ENCODE measurements at regions not wholly inside any gene's neighbourhood (a gene's known extent, or its start where the extent isn't known, plus 50 kb on each side); places are given as distances from the start of the nearest gene placed in this dataset.

DNA sequence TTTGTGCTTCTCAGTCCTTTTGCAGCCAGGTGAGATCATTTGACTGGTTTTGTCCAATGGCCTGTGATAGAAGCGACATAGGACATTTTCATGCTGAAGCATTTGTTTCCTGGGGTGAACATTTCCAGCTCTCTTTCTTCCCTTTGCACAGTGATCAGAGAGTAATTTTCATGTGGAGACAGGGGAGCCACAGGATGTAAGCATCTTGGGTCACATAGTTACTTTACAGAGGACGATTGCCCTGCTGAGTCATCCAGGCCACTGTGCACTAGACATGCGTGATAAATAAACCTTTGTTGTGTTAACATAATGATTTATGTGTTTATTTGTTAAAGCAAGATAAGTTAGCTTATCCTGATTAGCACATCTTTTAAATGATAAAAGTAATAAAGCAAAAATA lies 263.5 kb upstream of the CCDC179 start:
- H3K27ac Mint-ChIP-seq: no peak overlapping the region
- DNase-seq: no peak
- H3K36me3 Mint-ChIP-seq: no peaks in the 10 kb centered on the region
- intact Hi-C loops (cut with micrococcal nuclease): no loop called here
- no peaks in the 10 kb centered on the region for H3K27me3 Mint-ChIP-seq
- H3K4me3 Mint-ChIP-seq: no peak overlapping the region
- ChIA-PET CTCF (no interaction called here), POLR2A (no interaction called here)
- H3K9me3 Mint-ChIP-seq: peaks cover 12% of the 10 kb centered on the region
- no peaks in the 10 kb centered on the region for H3K4me1 Mint-ChIP-seq (ENCODE audit: low read depth)

GRCh38 chr11:23124249-23124648 lies 264.0 kb upstream of the CCDC179 start:
- Mint-ChIP-seq H3K27ac (no peak overlapping the region), H3K36me3 (no peaks in the 10 kb centered on the region), H3K27me3 (no peaks in the 10 kb centered on the region), H3K4me3 (no peak overlapping the region), H3K4me1 (ENCODE audit: low read depth) (no peaks in the 10 kb centered on the region), H3K9me3 (peaks cover 13% of the 10 kb centered on the region)
- POLR2A ChIA-PET: no interaction called here
- no peak for DNase-seq
- CTCF ChIA-PET: no interaction called here
- intact Hi-C loops (cut with micrococcal nuclease): no loop called here

GRCh38 chr11:23124996-23125395 lies 264.7 kb upstream of the CCDC179 start:
- no peak overlapping the region for H3K27ac Mint-ChIP-seq
- H3K36me3 Mint-ChIP-seq: no peaks in the 10 kb centered on the region
- no peaks in the 10 kb centered on the region for H3K4me1 Mint-ChIP-seq (ENCODE audit: low read depth)
- peaks cover 12% of the 10 kb centered on the region for H3K9me3 Mint-ChIP-seq
- ChIA-PET CTCF (no interaction called here), POLR2A (no interaction called here)
- intact Hi-C loops (cut with micrococcal nuclease): no loop called here
- no peaks in the 10 kb centered on the region for H3K27me3 Mint-ChIP-seq
- no peak for DNase-seq
- H3K4me3 Mint-ChIP-seq: no peak overlapping the region

GRCh38 chr11:23127706-23128105 lies 267.4 kb upstream of the CCDC179 start:
- ChIA-PET CTCF (no interaction called here), POLR2A (no interaction called here)
- H3K9me3 Mint-ChIP-seq: peaks cover 30% of the 10 kb centered on the region
- H3K4me1 Mint-ChIP-seq (ENCODE audit: low read depth): no peaks in the 10 kb centered on the region
- no peaks in the 10 kb centered on the region for H3K27me3 Mint-ChIP-seq
- no peak overlapping the region for H3K27ac Mint-ChIP-seq
- no peak overlapping the region for H3K4me3 Mint-ChIP-seq
- DNase-seq: no peak
- intact Hi-C loops (cut with micrococcal nuclease): no loop called here
- no peaks in the 10 kb centered on the region for H3K36me3 Mint-ChIP-seq

DNA sequence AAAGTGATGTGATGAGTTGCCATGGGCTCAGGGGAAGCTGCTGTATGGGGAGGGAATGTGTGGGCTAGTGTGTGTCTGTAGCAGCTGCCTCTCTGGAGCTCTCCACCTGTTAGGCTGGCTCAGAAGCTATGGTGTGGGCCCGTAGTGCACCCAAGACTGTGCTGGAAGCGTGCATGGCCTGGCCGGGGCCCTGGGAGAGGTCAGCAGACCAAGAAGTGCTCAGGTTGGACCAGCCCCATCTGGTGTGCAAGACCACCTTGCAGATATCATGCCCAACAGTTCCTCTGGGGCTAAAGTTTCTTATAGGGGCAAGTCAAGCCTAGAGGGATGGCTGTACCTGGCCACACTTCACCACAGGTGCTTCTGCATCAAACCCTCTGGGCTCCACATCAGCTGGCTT lies 274.4 kb upstream of the CCDC179 start:
- Mint-ChIP-seq H3K27me3 (no peaks in the 10 kb centered on the region), H3K9me3 (peaks cover 30% of the 10 kb centered on the region), H3K36me3 (no peaks in the 10 kb centered on the region), H3K4me1 (ENCODE audit: low read depth) (no peaks in the 10 kb centered on the region), H3K27ac (no peak overlapping the region), H3K4me3 (no peak overlapping the region)
- intact Hi-C loops (cut with micrococcal nuclease): no loop called here
- no peak for DNase-seq
- ChIA-PET CTCF (no interaction called here), POLR2A (no interaction called here)

GRCh38 chr11:23138761-23139160 lies 278.5 kb upstream of the CCDC179 start:
- Mint-ChIP-seq H3K9me3 (peaks cover 6% of the 10 kb centered on the region), H3K27ac (no peak overlapping the region), H3K4me1 (ENCODE audit: low read depth) (no peaks in the 10 kb centered on the region), H3K4me3 (no peak overlapping the region), H3K36me3 (no peaks in the 10 kb centered on the region), H3K27me3 (no peaks in the 10 kb centered on the region)
- POLR2A ChIA-PET: no interaction called here
- intact Hi-C loops (cut with micrococcal nuclease): no loop called here
- CTCF ChIA-PET: no interaction called here
- DNase-seq: no peak

DNA sequence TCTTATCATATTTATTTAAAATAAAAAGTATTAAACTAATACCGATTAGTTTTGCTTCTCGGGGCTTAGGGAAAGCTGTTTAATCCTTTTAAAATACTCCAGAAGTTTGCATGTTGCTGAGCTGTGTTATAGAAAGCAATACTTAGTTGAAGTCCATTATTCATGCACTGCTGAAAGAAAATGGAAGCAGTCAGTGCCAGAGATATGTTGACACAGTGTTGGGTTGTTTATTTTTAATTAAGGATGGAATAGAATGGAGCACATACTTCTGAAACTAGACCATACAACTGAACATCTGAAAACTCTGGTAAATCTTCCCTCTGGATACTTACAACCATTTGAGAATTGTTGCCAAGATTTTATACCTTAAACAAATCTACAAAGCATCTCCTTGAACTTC lies 282.7 kb upstream of the CCDC179 start:
- DNase-seq: no peak
- peaks cover 6% of the 10 kb centered on the region for H3K9me3 Mint-ChIP-seq
- no peaks in the 10 kb centered on the region for H3K4me1 Mint-ChIP-seq (ENCODE audit: low read depth)
- intact Hi-C loops (cut with micrococcal nuclease): no loop called here
- H3K4me3 Mint-ChIP-seq: no peak overlapping the region
- no peaks in the 10 kb centered on the region for H3K27me3 Mint-ChIP-seq
- CTCF ChIA-PET: no interaction called here
- no peaks in the 10 kb centered on the region for H3K36me3 Mint-ChIP-seq
- POLR2A ChIA-PET: no interaction called here
- H3K27ac Mint-ChIP-seq: no peak overlapping the region

DNA sequence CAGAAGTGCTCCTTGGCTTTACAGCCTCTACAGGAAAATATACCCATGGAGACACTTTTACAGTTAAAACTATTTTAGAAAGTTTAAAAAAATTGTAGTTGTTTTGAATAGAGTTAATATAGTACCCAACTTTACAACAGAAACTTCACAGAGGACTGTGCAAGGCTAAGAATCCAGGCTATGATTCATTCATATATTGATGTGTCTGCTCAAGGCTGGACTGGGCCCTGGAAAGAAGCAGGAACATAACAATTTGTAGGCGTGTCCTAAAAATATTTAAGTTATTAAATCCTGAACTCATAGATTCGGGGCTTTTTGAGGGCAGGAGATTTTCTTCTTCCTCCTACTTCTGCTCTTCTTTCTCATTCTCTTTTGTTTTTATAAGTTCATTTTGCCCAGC lies 291.5 kb upstream of the CCDC179 start:
- no peak for DNase-seq
- H3K27ac Mint-ChIP-seq: no peak overlapping the region
- ChIA-PET CTCF (no interaction called here), POLR2A (no interaction called here)
- H3K36me3 Mint-ChIP-seq: no peaks in the 10 kb centered on the region
- H3K9me3 Mint-ChIP-seq: no peaks in the 10 kb centered on the region
- intact Hi-C loops (cut with micrococcal nuclease): no loop called here
- no peak overlapping the region for H3K4me3 Mint-ChIP-seq
- no peaks in the 10 kb centered on the region for H3K27me3 Mint-ChIP-seq
- no peaks in the 10 kb centered on the region for H3K4me1 Mint-ChIP-seq (ENCODE audit: low read depth)

- intact Hi-C loops (cut with micrococcal nuclease): no loop called here
- ChIA-PET CTCF (no interaction called here), POLR2A (no interaction called here)
- no peak overlapping the region for H3K27ac Mint-ChIP-seq
- H3K4me1 Mint-ChIP-seq (ENCODE audit: low read depth): no peaks in the 10 kb centered on the region
- DNase-seq: no peak
- no peaks in the 10 kb centered on the region for H3K27me3 Mint-ChIP-seq
- H3K36me3 Mint-ChIP-seq: no peaks in the 10 kb centered on the region
- H3K4me3 Mint-ChIP-seq: no peak overlapping the region
- H3K9me3 Mint-ChIP-seq: no peaks in the 10 kb centered on the region
Measured at GRCh38 chr11:23155503-23155902, 295.2 kb upstream of the CCDC179 start.

GRCh38 chr11:23164022-23164421 lies 303.7 kb upstream of the CCDC179 start:
- ChIA-PET CTCF (no interaction called here), POLR2A (no interaction called here)
- Mint-ChIP-seq H3K9me3 (no peaks in the 10 kb centered on the region), H3K4me3 (no peak overlapping the region), H3K27ac (no peak overlapping the region), H3K27me3 (no peaks in the 10 kb centered on the region), H3K36me3 (no peaks in the 10 kb centered on the region), H3K4me1 (ENCODE audit: low read depth) (no peaks in the 10 kb centered on the region)
- intact Hi-C loops (cut with micrococcal nuclease): no loop called here
- no peak for DNase-seq

GRCh38 chr11:23166376-23166775 lies 306.1 kb upstream of the CCDC179 start:
- intact Hi-C loops (cut with micrococcal nuclease): no loop called here
- H3K4me3 Mint-ChIP-seq: no peak overlapping the region
- H3K27ac Mint-ChIP-seq: no peak overlapping the region
- POLR2A ChIA-PET: no interaction called here
- no peaks in the 10 kb centered on the region for H3K9me3 Mint-ChIP-seq
- H3K27me3 Mint-ChIP-seq: no peaks in the 10 kb centered on the region
- H3K4me1 Mint-ChIP-seq (ENCODE audit: low read depth): no peaks in the 10 kb centered on the region
- CTCF ChIA-PET: no interaction called here
- no peak for DNase-seq
- H3K36me3 Mint-ChIP-seq: no peaks in the 10 kb centered on the region

- CTCF ChIA-PET: no interaction called here
- H3K4me3 Mint-ChIP-seq: no peak overlapping the region
Measured at GRCh38 chr11:23179609-23180008, 319.3 kb upstream of the CCDC179 start.

DNA sequence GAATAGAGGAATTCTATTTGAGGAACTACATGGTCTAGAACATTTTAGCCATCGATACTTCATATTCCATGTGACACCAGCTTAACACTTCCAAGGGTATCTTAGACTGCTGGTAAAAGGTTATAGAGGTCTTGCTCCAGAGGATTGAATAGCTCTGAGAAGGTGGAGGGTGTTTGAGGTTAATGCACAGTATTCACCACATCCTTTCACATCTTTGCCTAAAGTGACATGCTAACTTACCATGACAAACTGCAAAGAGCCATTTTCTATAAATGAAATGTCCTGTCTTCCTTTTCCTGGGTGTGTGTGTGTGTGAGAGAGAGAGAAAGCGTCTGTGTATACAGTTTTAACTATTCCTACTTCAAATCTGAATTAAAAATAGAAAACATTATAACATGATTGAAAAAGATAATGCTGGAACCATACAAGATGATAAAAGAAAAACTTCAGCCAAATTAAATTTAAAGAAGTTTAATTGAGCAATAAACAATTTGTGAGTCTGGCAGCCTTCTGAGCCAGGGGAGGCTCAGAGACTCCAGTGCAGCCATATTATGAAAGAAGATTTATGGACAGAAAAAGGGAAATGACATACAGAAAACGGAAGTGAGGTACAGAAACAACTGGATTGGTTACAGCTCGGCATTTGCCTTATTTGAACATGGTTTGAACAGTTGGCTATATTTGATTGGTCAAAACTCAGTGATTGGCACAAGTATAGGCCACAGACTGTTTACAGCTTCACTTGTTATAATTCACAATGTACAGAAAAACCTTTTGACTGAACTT lies 320.9 kb upstream of the CCDC179 start:
- Mint-ChIP-seq H3K9me3 (peaks cover 2% of the 10 kb centered on the region), H3K4me1 (ENCODE audit: low read depth) (no peaks in the 10 kb centered on the region), H3K27ac (no peak overlapping the region), H3K27me3 (no peaks in the 10 kb centered on the region), H3K4me3 (no peak overlapping the region), H3K36me3 (no peaks in the 10 kb centered on the region)
- no peak for DNase-seq
- CTCF ChIA-PET: no interaction called here
- intact Hi-C loops (cut with micrococcal nuclease): no loop called here
- POLR2A ChIA-PET: no interaction called here

More at GRCh38 chr11:23179609-23180008, 319.3 kb upstream of the CCDC179 start:
- POLR2A ChIA-PET: no interaction called here
- no peak for DNase-seq
- H3K27me3 Mint-ChIP-seq: no peaks in the 10 kb centered on the region
- H3K4me1 Mint-ChIP-seq (ENCODE audit: low read depth): no peaks in the 10 kb centered on the region
- intact Hi-C loops (cut with micrococcal nuclease): no loop called here
- no peaks in the 10 kb centered on the region for H3K36me3 Mint-ChIP-seq
- no peak overlapping the region for H3K27ac Mint-ChIP-seq
- H3K9me3 Mint-ChIP-seq: peaks cover 2% of the 10 kb centered on the region
